GM23338 (cell line): ENCODE measurements at regions not wholly inside any gene's neighbourhood (a gene's known extent, or its start where the extent isn't known, plus 50 kb on each side); places are given as distances from the start of the nearest gene placed in this dataset.

Experiments
- JUNB ChIP-seq: IDR thresholded peaks from one replicate; pipeline ENCODE4 v1.6.1; 2016; ENCODE audit warnings: antibody characterized with exemption; ENCODE audit not compliant: unreplicated experiment
- POLR2AphosphoS5 ChIP-seq: IDR thresholded peaks from 2 replicates; pipeline ENCODE4 v1.6.1; 2016; ENCODE audit warnings: antibody characterized with exemption, low read depth

DNA sequence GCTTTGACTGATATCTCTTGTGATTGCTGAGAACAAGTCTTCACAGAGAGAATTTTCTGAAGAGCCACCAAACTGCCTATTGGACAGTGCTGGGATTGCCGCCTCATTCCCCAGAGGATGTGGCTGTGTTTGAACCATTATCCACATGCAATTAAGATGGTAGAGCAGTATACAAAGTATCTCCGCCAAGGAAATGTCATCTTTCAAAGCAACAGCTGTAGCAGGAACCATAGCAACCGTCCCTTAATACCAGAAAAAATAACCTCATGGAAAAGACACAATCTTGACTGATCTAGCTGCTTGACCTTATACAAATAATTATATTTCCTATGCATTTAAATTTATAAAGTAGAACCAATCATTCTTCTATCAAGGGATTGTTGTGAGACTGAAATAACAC is 772.6 kb upstream of the FAM98A start:
- TF ChIP-seq JUNB: no peak
- no peak for TF ChIP-seq POLR2AphosphoS5
